SK-N-SH (cell line): ENCODE measurements at regions not wholly inside any gene's neighbourhood (a gene's known extent, or its start where the extent isn't known, plus 50 kb on each side); places are given as distances from the start of the nearest gene placed in this dataset.

Experiments
- CTCF ChIA-PET: fragments of 300-600, 350-600 bp; formaldehyde crosslinking; extraction: SDS; loops from one replicate; lab custom pipeline; 2021; lab: Yijun Ruan, JAX
- POLR2A ChIA-PET: fragments of 350-600 bp; sonication (Branson Sonifier 250); formaldehyde crosslinking; extraction: SDS; loops from one replicate; lab custom pipeline; 2020; ENCODE audit warnings: antibody characterized with exemption, inconsistent platforms; lab: Yijun Ruan, JAX
- DNase-seq: peaks from one replicate; pipeline ENCODE4 v3.0.0; 2012
- H2AFZ ChIP-seq: fragments of 200-600 bp; sonication (generic); 2 replicates; pipeline ENCODE4 v1.8.1; 2016; ENCODE audit warnings: antibody characterized with exemption, mild to moderate bottlenecking, low read depth
- H3F3A ChIP-seq: fragments of 200-600 bp; sonication (generic); replicated peaks from 2 replicates; pipeline ENCODE3; 2016; ENCODE audit warnings: antibody characterized with exemption, mild to moderate bottlenecking; ENCODE audit not compliant: insufficient read depth
- H3K27ac ChIP-seq, 2 experiments: fragments of 200-500 bp in 1 of 2; fragments of 200-600 bp in 1 of 2; sonication (Bioruptor generic) in 1 of 2; sonication (generic), shearing (Covaris generic) in 1 of 2; 2 replicates each; pipeline versions ENCODE4 v1.5.1 to v1.6.1; 2014 to 2016; ENCODE audit warnings: low read depth in 2 of 2, inconsistent platforms in 1 of 2, low read length in 1 of 2, mild to moderate bottlenecking in 1 of 2, mixed read lengths in 1 of 2
- H3K27me3 ChIP-seq: fragments of 200-600 bp; sonication (generic), shearing (Covaris generic); 2 replicates; pipeline ENCODE4 v1.6.1; 2016; ENCODE audit warnings: mixed run types; ENCODE audit not compliant: insufficient read depth
- H3K36me3 ChIP-seq, 2 experiments: fragments of 200-500 bp in 1 of 2; fragments of 200-600 bp in 1 of 2; sonication (Bioruptor generic) in 1 of 2; sonication (generic) in 1 of 2; replicated peaks in 1 of 2; 2 replicates each; pipeline versions ENCODE3 to v1.5.1; 2014 to 2016; ENCODE audit warnings: low read length in 1 of 2, mild to moderate bottlenecking in 1 of 2; ENCODE audit not compliant: insufficient read depth in 2 of 2, control insufficient read depth in 1 of 2
- H3K4me1 ChIP-seq, 2 experiments: fragments of 200-500 bp in 1 of 2; fragments of 200-600 bp in 1 of 2; sonication (Bioruptor generic) in 1 of 2; sonication (generic), shearing (Covaris generic) in 1 of 2; 2 replicates each; pipeline versions ENCODE4 v1.5.1 to v1.6.1; 2014 to 2016; ENCODE audit warnings: low read depth in 1 of 2, low read length in 1 of 2, mixed run types in 1 of 2; ENCODE audit not compliant: insufficient read depth in 2 of 2, control insufficient read depth in 1 of 2
- H3K4me2 ChIP-seq: fragments of 200-600 bp; sonication (generic), shearing (Covaris generic); 2 replicates; pipeline ENCODE4 v1.6.1; 2017; ENCODE audit warnings: mixed run types
- H3K4me3 ChIP-seq, 2 experiments: fragments of 200-500 bp in 1 of 2; fragments of 200-600 bp in 1 of 2; sonication (Bioruptor generic) in 1 of 2; sonication (generic), shearing (Covaris generic) in 1 of 2; 2 replicates each; pipeline versions ENCODE4 v1.5.1 to v1.8.1; 2014 to 2016; ENCODE audit warnings: low read depth in 2 of 2, inconsistent platforms in 1 of 2, low read length in 1 of 2, mild to moderate bottlenecking in 1 of 2, mixed read lengths in 1 of 2, moderate library complexity in 1 of 2
- H3K79me2 ChIP-seq: fragments of 200-600 bp; sonication (generic); 2 replicates; pipeline ENCODE4 v1.8.1; 2017; ENCODE audit warnings: mild to moderate bottlenecking; ENCODE audit not compliant: insufficient read depth
- H3K9ac ChIP-seq: fragments of 200-600 bp; sonication (generic); 2 replicates; pipeline ENCODE4 v1.6.1; 2017; ENCODE audit warnings: mixed run types
- H3K9me2 ChIP-seq: fragments of 200-600 bp; sonication (generic); 2 replicates; pipeline ENCODE4 v1.6.1; 2017; ENCODE audit warnings: mixed run types
- H3K9me3 ChIP-seq: fragments of 200-600 bp; sonication (generic); 2 replicates; pipeline ENCODE4 v1.6.1; 2017; ENCODE audit warnings: mixed run types, mild to moderate bottlenecking, moderate library complexity
- H4K20me1 ChIP-seq: fragments of 200-600 bp; sonication (generic); 2 replicates; pipeline ENCODE4 v1.6.1; 2017; ENCODE audit warnings: mild to moderate bottlenecking, mixed run types; ENCODE audit not compliant: insufficient read depth
- CHD2 ChIP-seq: fragments of 150-350 bp; IDR thresholded peaks from 2 replicates; pipeline ENCODE4 v1.6.1; 2018; ENCODE audit warnings: low read length; ENCODE audit not compliant: partially characterized antibody
- ELF1 ChIP-seq: IDR thresholded peaks from 2 replicates; pipeline ENCODE4 v1.4.0; 2012
- EP300 ChIP-seq, 2 experiments: IDR thresholded peaks; 2 replicates each; pipeline versions ENCODE4 v1.4.0 to v1.6.1; 2012; ENCODE audit warnings: borderline replicate concordance in 1 of 2, low read depth in 1 of 2, low read length in 1 of 2
- FOSL2 ChIP-seq: IDR thresholded peaks from 2 replicates; pipeline ENCODE4 v1.4.0; 2012; ENCODE audit warnings: low read depth, mild to moderate bottlenecking, moderate library complexity, borderline replicate concordance
- GABPA ChIP-seq: IDR thresholded peaks from 2 replicates; pipeline ENCODE4 v1.4.0; 2012; ENCODE audit warnings: low read depth, mild to moderate bottlenecking
- GATA2 ChIP-seq: sonication (generic); formaldehyde crosslinking; IDR thresholded peaks from 2 replicates; pipeline ENCODE4 v1.5.0; 2020; ENCODE audit warnings: mild to moderate bottlenecking, missing genetic modification reagents
- IRF3 ChIP-seq: fragments of 150-350 bp; IDR thresholded peaks from 2 replicates; pipeline ENCODE4 v1.6.1; 2016; ENCODE audit warnings: mild to moderate bottlenecking, low read depth, low read length
- RXRA ChIP-seq: IDR thresholded peaks from 2 replicates; pipeline ENCODE4 v1.4.0; 2012; ENCODE audit warnings: low read depth, mild to moderate bottlenecking, borderline replicate concordance
- SIN3A ChIP-seq: IDR thresholded peaks from 2 replicates; pipeline ENCODE4 v1.6.1; 2012; ENCODE audit warnings: low read depth, mild to moderate bottlenecking, low read length, moderate library complexity, borderline replicate concordance
- TAF1 ChIP-seq: IDR thresholded peaks from 2 replicates; pipeline ENCODE4 v1.6.1; 2012; ENCODE audit warnings: low read depth, mild to moderate bottlenecking, low read length, moderate library complexity, borderline replicate concordance
- TCF12 ChIP-seq: IDR thresholded peaks from 2 replicates; pipeline ENCODE4 v1.4.0; 2012
- TEAD4 ChIP-seq: IDR thresholded peaks from 2 replicates; pipeline ENCODE4 v1.4.0; 2012; ENCODE audit warnings: mild to moderate bottlenecking, borderline replicate concordance; ENCODE audit not compliant: insufficient read depth
- USF1 ChIP-seq: IDR thresholded peaks from 2 replicates; pipeline ENCODE4 v1.4.0; 2012; ENCODE audit warnings: low read depth, borderline replicate concordance
- TF ChIP-seq, protein P1 (sequence below): IDR thresholded peaks from 2 replicates; pipeline ENCODE4 v1.6.1; 2012; ENCODE audit warnings: mild to moderate bottlenecking, low read depth, low read length, moderate library complexity

DNA sequence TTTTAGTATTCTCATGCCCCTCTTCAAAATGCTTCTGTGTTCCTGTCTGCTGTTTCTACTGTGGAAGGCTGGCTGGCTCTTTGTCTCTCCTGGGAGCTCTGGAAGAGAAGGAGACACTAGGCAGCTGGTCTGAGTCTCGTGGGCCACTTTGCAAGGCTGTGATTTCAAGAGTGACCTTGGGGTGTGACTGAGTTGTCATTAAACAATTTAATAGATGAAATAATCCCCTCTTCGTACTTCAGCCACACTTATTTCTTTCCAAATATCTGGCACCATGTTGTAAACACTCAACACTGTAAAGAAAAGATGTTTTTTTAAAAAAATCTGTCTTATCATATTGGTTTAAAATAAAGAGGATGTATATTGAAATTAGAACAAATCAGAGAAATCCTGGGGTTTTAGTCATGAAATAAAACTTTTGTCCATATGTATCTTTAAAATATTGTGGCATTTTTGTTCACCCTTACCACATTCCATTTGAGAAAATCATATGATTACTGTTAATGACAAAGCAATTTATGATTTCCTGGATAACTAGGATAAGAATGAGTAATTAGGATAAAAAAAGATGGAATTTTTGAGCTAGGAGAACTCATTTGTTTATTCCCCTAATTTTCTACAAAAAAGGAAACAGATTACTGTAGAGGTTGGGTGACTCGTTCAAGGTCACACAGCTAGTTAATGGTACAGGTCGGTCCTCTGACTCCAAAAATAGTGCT is 200.8 kb downstream of the MAT2B start (continued):
- TF ChIP-seq USF1 = no peak
- TF ChIP-seq RXRA = no peak
- no peak for TF ChIP-seq GABPA
- TF ChIP-seq EP300 (IDR thresholded peaks at IDR 0.05; ENCODE audit: borderline replicate concordance in 1 of 2, low read depth in 1 of 2, low read length in 1 of 2) = peak in 1 of 2 experiments; percentile 43; a peak in 2 of 4 replicates
- peak; percentile 33 for TF ChIP-seq TCF12
- TF ChIP-seq ELF1 = no peak
- no peak for TF ChIP-seq SIN3A

GRCh38 chr5:163712011-163712410 is 206.6 kb downstream of the MAT2B start:
- no peak overlapping the region for H2AFZ ChIP-seq
- H3K9ac ChIP-seq = no peak overlapping the region
- no peaks in the 10 kb centered on the region for H3F3A ChIP-seq
- no peak overlapping the region for H3K4me3 ChIP-seq
- H3K79me2 ChIP-seq = no peaks in the 10 kb centered on the region
- H3K9me2 ChIP-seq = no peaks in the 10 kb centered on the region
- H3K27ac ChIP-seq = no peak overlapping the region
- no peaks in the 10 kb centered on the region for H3K36me3 ChIP-seq
- no peaks in the 10 kb centered on the region for H3K4me1 ChIP-seq
- H3K4me2 ChIP-seq = no peak overlapping the region
- H3K27me3 ChIP-seq = no peaks in the 10 kb centered on the region
- no peak for DNase-seq
- no peaks in the 10 kb centered on the region for H4K20me1 ChIP-seq
- ChIA-PET POLR2A (no interaction called here), CTCF (interaction anchor here (1.2 kb wide), 1 partner anchor 29 kb away, joined by 3 read pairs; no protein-coding TSS in a partner anchor)
- H3K9me3 ChIP-seq = no peaks in the 10 kb centered on the region
- TF ChIP-seq, protein P1, sequence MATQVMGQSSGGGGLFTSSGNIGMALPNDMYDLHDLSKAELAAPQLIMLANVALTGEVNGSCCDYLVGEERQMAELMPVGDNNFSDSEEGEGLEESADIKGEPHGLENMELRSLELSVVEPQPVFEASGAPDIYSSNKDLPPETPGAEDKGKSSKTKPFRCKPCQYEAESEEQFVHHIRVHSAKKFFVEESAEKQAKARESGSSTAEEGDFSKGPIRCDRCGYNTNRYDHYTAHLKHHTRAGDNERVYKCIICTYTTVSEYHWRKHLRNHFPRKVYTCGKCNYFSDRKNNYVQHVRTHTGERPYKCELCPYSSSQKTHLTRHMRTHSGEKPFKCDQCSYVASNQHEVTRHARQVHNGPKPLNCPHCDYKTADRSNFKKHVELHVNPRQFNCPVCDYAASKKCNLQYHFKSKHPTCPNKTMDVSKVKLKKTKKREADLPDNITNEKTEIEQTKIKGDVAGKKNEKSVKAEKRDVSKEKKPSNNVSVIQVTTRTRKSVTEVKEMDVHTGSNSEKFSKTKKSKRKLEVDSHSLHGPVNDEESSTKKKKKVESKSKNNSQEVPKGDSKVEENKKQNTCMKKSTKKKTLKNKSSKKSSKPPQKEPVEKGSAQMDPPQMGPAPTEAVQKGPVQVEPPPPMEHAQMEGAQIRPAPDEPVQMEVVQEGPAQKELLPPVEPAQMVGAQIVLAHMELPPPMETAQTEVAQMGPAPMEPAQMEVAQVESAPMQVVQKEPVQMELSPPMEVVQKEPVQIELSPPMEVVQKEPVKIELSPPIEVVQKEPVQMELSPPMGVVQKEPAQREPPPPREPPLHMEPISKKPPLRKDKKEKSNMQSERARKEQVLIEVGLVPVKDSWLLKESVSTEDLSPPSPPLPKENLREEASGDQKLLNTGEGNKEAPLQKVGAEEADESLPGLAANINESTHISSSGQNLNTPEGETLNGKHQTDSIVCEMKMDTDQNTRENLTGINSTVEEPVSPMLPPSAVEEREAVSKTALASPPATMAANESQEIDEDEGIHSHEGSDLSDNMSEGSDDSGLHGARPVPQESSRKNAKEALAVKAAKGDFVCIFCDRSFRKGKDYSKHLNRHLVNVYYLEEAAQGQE = no peak
- TF ChIP-seq TAF1 (no peak), IRF3 (no peak), TEAD4 (no peak), GATA2 (CRISPR knock-in tag) (no peak), CHD2 (no peak), FOSL2 (no peak)
